IMR-90 (cell line): ENCODE measurements at regions not wholly inside any gene's neighbourhood (a gene's known extent, or its start where the extent isn't known, plus 50 kb on each side); places are given as distances from the start of the nearest gene placed in this dataset.

Source experiments
- ATAC-seq: fragments of 200-7000 bp; cut with Tn5 transposase; 2 replicates; pipeline ENCODE4 v1.9.1; 2020; ENCODE audit warnings: low read depth, mild to moderate bottlenecking, moderate library complexity
- BruUV-seq: library from RNA; stranded (reverse); fragments of 400-500 nt; replicated peaks from 2 replicates; lab custom pipeline; 2021; lab: Mats Ljungman, UMichigan
- CTCF ChIA-PET: fragments of 300-600 bp; formaldehyde crosslinking; extraction: SDS; loops from one replicate; lab custom pipeline; 2021; ENCODE audit warnings: antibody characterized with exemption; lab: Yijun Ruan, JAX
- POLR2A ChIA-PET: fragments of 300-600 bp; sonication (Branson Sonifier 250); formaldehyde crosslinking; loops from one replicate; lab custom pipeline; 2022; ENCODE audit warnings: antibody characterized with exemption; ENCODE audit not compliant: unreplicated experiment; lab: Charles Lee
- DNase-seq: peaks from one replicate; pipeline ENCODE4 v3.0.0; 2013
- H2AFZ ChIP-seq: replicated peaks from 2 replicates; pipeline ENCODE3; 2013; ENCODE audit warnings: low read length, mild to moderate bottlenecking; ENCODE audit not compliant: poor library complexity
- H2AK5ac ChIP-seq: 2 replicates; pipeline ENCODE4 v1.6.1; 2013; ENCODE audit warnings: low read depth, low read length, inconsistent platforms
- H2AK9ac ChIP-seq: replicated peaks from 2 replicates; pipeline ENCODE3; 2013; ENCODE audit warnings: mild to moderate bottlenecking, low read depth, low read length, moderate library complexity; ENCODE audit not compliant: poor library complexity
- H2BK120ac ChIP-seq: 2 replicates; pipeline ENCODE4 v1.6.1; 2013; ENCODE audit warnings: low read depth, low read length, inconsistent platforms
- H2BK15ac ChIP-seq: 3 replicates; pipeline ENCODE4 v1.6.1; 2013; ENCODE audit warnings: low read depth, low read length, inconsistent platforms
- H2BK20ac ChIP-seq: 2 replicates; pipeline ENCODE4 v1.6.1; 2013; ENCODE audit warnings: low read depth, mild to moderate bottlenecking, inconsistent platforms, low read length, moderate library complexity
- H2BK5ac ChIP-seq: 2 replicates; pipeline ENCODE4 v1.6.1; 2013; ENCODE audit warnings: mild to moderate bottlenecking, low read depth, low read length, inconsistent platforms; ENCODE audit not compliant: poor library complexity, severe bottlenecking
- H3K14ac ChIP-seq: replicated peaks from 2 replicates; pipeline ENCODE4 v1.6.1; 2013; ENCODE audit warnings: low read depth, low read length, inconsistent platforms
- H3K18ac ChIP-seq: 2 replicates; pipeline ENCODE4 v1.6.1; 2013; ENCODE audit warnings: low read depth, low read length, control low read depth
- H3K23ac ChIP-seq: 2 replicates; pipeline ENCODE4 v1.6.1; 2013; ENCODE audit warnings: low read depth, low read length, inconsistent platforms
- H3K27ac ChIP-seq: 2 replicates; pipeline ENCODE4 v1.5.1; 2013; ENCODE audit warnings: mild to moderate bottlenecking, control low read depth, low read length; ENCODE audit not compliant: insufficient read depth
- H3K27me3 ChIP-seq: 2 replicates; pipeline ENCODE4 v1.6.1; 2013; ENCODE audit warnings: low read length; ENCODE audit not compliant: control insufficient read depth, insufficient read depth
- H3K36me3 ChIP-seq: 2 replicates; pipeline ENCODE4 v1.6.1; 2013; ENCODE audit warnings: low read length, mixed read lengths; ENCODE audit not compliant: control insufficient read depth, insufficient read depth
- H3K4ac ChIP-seq: 2 replicates; pipeline ENCODE4 v1.6.1; 2013; ENCODE audit warnings: low read depth, low read length, inconsistent platforms
- H3K4me1 ChIP-seq: 2 replicates; pipeline ENCODE4 v1.6.1; 2013; ENCODE audit warnings: low read length, mixed read lengths; ENCODE audit not compliant: control insufficient read depth, insufficient read depth
- H3K4me2 ChIP-seq: 2 replicates; pipeline ENCODE4 v1.6.1; 2013; ENCODE audit warnings: low read depth, mild to moderate bottlenecking, control low read depth, low read length, moderate library complexity
- H3K4me3 ChIP-seq: 2 replicates; pipeline ENCODE4 v1.5.1; 2013; ENCODE audit warnings: low read depth, mild to moderate bottlenecking, control low read depth, low read length, moderate library complexity; ENCODE audit not compliant: insufficient read depth
- H3K56ac ChIP-seq: 2 replicates; pipeline ENCODE4 v1.6.1; 2013; ENCODE audit warnings: low read length, inconsistent platforms; ENCODE audit not compliant: insufficient read depth; ENCODE audit errors: extremely low read depth
- H3K79me1 ChIP-seq, 2 experiments: 2 replicates each; pipeline ENCODE4 v1.6.1; 2013; ENCODE audit warnings: low read length in 2 of 2, inconsistent platforms in 1 of 2, low read depth in 1 of 2
- H3K9ac ChIP-seq: 2 replicates; pipeline ENCODE4 v1.6.1; 2013; ENCODE audit warnings: low read depth, low read length, control low read depth
- H3K9me1 ChIP-seq: 2 replicates; pipeline ENCODE4 v1.6.1; 2013; ENCODE audit warnings: low read length, inconsistent platforms; ENCODE audit not compliant: insufficient read depth
- H3K9me3 ChIP-seq: 2 replicates; pipeline ENCODE4 v1.6.1; 2013; ENCODE audit warnings: low read length; ENCODE audit not compliant: control insufficient read depth, insufficient read depth
- H4K20me1 ChIP-seq: 2 replicates; pipeline ENCODE4 v1.6.1; 2013; ENCODE audit warnings: low read length, inconsistent platforms; ENCODE audit not compliant: insufficient read depth
- H4K5ac ChIP-seq: 2 replicates; pipeline ENCODE4 v1.6.1; 2013; ENCODE audit warnings: mild to moderate bottlenecking, low read depth, low read length, control low read depth
- H4K8ac ChIP-seq, 2 experiments: 2 replicates each; pipeline ENCODE4 v1.6.1; 2013; ENCODE audit warnings: low read depth in 2 of 2, low read length in 2 of 2, control low read depth in 1 of 2, inconsistent platforms in 1 of 2
- H4K91ac ChIP-seq: 2 replicates; pipeline ENCODE4 v1.6.1; 2013; ENCODE audit warnings: low read depth, low read length, inconsistent platforms; ENCODE audit not compliant: insufficient read depth
- CEBPB ChIP-seq: IDR thresholded peaks from 2 replicates; pipeline ENCODE4 v1.6.1; 2012; ENCODE audit warnings: low read depth, low read length, improper control_type of control experiment
- MXI1 ChIP-seq: IDR thresholded peaks from 2 replicates; pipeline ENCODE4 v1.6.1; 2012; ENCODE audit warnings: low read depth, mild to moderate bottlenecking, low read length, moderate library complexity, borderline replicate concordance
- RAD21 ChIP-seq: IDR thresholded peaks from 2 replicates; pipeline ENCODE4 v1.6.1; 2012; ENCODE audit warnings: low read length, improper control_type of control experiment
- whole genome bisulfite sequencing, 2 experiments: methylation state at CpG; one replicate each; pipeline versions ENCODE4 v1.1.5 to v1.1.7; 2013; ENCODE audit warnings: missing lambda C conversion rate in 2 of 2; ENCODE audit not compliant: insufficient read length in 1 of 2; ENCODE audit errors: extremely low coverage in 2 of 2; 5-methylcytosine and 5-hydroxymethylcytosine counted together
- dilution Hi-C: fragments of 300-500 bp; cut with HindIII; formaldehyde crosslinking; loops from one replicate; pipeline ENCODE4 v1.14.3; 2018; ENCODE audit warnings: low sequenced_read_pairs; ENCODE audit not compliant: unreplicated experiment
- in situ Hi-C: fragments of 300-500 bp; cut with MboI; formaldehyde crosslinking; loops from 3 replicates; pipeline ENCODE4 v1.14.3; 2019; ENCODE audit warnings: low sequenced_read_pairs, inconsistent platforms, mixed read lengths
- intact Hi-C: fragments of 100-400 bp; cut with micrococcal nuclease; formaldehyde crosslinking; loops from 2 replicates; pipeline ENCODE4 v1.10.0; 2022

- intact Hi-C loops (no loop called here), in situ Hi-C loops (no loop called here), dilution Hi-C loops (no loop called here)
- 100% methylated on average over 2 of the region's 3 CpGs; no CpG with 5 or more reads in 1 of the 2 experiments for WGBS, 2 experiments
- H2BK120ac ChIP-seq, result peak overlapping the region; percentile 44; the same call in 1 of the 2 replicates
- 0 out of 4 replicates have a peak, but pooled peaks cover 0 to 4% of the 10 kb centered on the region in 2 experiments for H3K79me1 ChIP-seq
- no peaks in the 10 kb centered on the region for H3K36me3 ChIP-seq
- no peak overlapping the region for H2AFZ ChIP-seq
- H3K9me1 ChIP-seq, result no peaks in the 10 kb centered on the region
- H2BK15ac ChIP-seq, result 0 out of 3 replicates have a peak overlapping the region, but pooled peaks have one; percentile 20
- ChIA-PET POLR2A (no interaction called here), CTCF (interaction anchor here (0.6 kb wide), 1 partner anchor 112 kb away, joined by 3 read pairs; no protein-coding TSS in a partner anchor)
- H2BK5ac ChIP-seq, result no peak overlapping the region
- no peaks in the 10 kb centered on the region for H3K9me3 ChIP-seq
- H2AK9ac ChIP-seq, result no peak overlapping the region
- peak overlapping the region; percentile 29; the same call in 1 of the 2 replicates for H3K18ac ChIP-seq
- H3K14ac ChIP-seq, result no peak overlapping the region
- no peak overlapping the region for H2AK5ac ChIP-seq
- H3K56ac ChIP-seq, result no peak overlapping the region
- H3K4me1 ChIP-seq, result peaks cover 2% of the 10 kb centered on the region
- no peak for TF ChIP-seq CEBPB
- TF ChIP-seq RAD21, result no peak
- no peak for TF ChIP-seq MXI1
- no peaks in the 10 kb centered on the region for H4K20me1 ChIP-seq
- no peak overlapping the region for H3K4ac ChIP-seq
- DNase-seq (no peak), ATAC-seq (no peak)
- BruUV-seq, result no TSS peak
- peak overlapping the region; percentile 29; the same call in 1 of the 2 replicates for H4K5ac ChIP-seq
- no peak overlapping the region for H2BK20ac ChIP-seq
- H3K4me3 ChIP-seq, result no peak overlapping the region
- no peak overlapping the region for H3K9ac ChIP-seq
- H3K27ac ChIP-seq, result no peak overlapping the region
- H3K27me3 ChIP-seq, result no peaks in the 10 kb centered on the region
- no peak overlapping the region for H3K4me2 ChIP-seq
- H4K91ac ChIP-seq, result no peak overlapping the region
- H4K8ac ChIP-seq, result peak overlapping the region in 1 of 2 experiments; percentile 6; a peak in 1 of 4 replicates
- no peak overlapping the region for H3K23ac ChIP-seq
Measured at GRCh38 chr14:51432302-51432948, 192.4 kb downstream of the TMX1 start.
